Muscle of arm (tissue), 1 donor: ENCODE measurements at regions not wholly inside any gene's neighbourhood (a gene's known extent, or its start where the extent isn't known, plus 50 kb on each side); places are given as distances from the start of the nearest gene placed in this dataset.

Source experiments
- DNase-seq: peaks from one replicate; pipeline ENCODE4 v3.0.0-alpha.2; 2013

DNA sequence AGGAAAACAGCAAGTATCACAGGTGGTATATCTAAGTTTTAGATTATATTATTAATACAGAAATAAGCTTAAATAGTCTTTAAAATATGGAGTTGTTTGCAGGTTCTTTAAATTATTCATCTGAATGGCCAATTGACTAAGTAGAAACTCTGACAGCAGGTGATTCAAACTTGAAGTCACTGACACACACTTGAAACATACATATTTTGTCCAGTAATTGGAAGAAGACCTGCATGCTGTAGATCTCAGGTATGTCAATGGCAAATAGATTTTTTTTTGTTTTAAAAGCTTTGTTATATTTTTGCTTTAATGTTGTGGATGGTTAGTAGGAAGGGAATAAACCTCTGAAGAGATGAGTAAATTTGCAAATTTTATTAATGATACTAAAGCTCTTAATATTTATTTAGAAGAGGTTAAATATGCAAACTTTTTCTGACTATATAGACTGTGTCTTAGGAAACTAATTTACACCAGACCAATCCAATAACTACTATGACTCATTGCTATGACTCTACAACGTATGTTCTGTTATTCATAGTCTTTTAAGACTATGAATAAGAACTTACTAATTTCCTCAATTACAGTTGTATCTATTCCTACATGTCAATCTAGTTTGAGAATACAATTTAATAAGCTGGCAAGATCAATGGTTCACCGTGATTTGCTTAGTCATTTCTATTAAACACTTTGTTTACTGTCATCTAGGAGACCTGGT is 53.9 kb upstream of the RORB start:
- DNase-seq = no peak

DNA sequence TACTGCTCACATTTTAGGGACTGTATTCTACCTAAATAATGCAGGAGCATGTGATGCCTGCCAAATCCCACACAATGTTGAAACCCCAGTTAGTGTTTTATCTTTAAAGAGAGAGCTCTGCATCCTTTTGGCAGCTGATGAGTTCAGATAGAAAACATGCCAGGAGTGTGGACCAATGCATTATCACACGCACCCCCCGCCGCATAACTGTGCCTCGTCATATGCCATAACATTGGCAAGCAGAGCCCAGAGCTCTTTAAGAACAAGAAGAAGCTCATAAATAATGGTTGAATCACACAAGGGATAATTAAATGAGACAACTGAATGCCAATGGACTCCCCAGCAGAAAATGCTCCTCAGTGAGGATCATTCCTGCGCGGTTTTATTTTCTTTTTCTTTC is 52.8 kb upstream of the RORB start:
- DNase-seq = no peak
